H1 (cell line): ENCODE measurements at regions not wholly inside any gene's neighbourhood (a gene's known extent, or its start where the extent isn't known, plus 50 kb on each side); places are given as distances from the start of the nearest gene placed in this dataset.

Experiments used
- CTCF ChIA-PET: fragments of 300-600 bp; sonication (Branson Sonifier 250); formaldehyde crosslinking; loops from one replicate; lab custom pipeline; 2021; ENCODE audit not compliant: partially characterized antibody; lab: Charles Lee
- POLR2A ChIA-PET: fragments of 300-600 bp; sonication (Branson Sonifier 250); formaldehyde crosslinking; loops from one replicate; lab custom pipeline; 2021; ENCODE audit warnings: inconsistent platforms; ENCODE audit not compliant: partially characterized antibody; lab: Charles Lee
- DNase-seq, 2 experiments: peaks; one replicate each; pipeline versions ENCODE4 v3.0.0 to v3.0.0-alpha.2; 2010 to 2022; ENCODE audit warnings: low spot score in 2 of 2, low read depth in 1 of 2, mixed read lengths in 1 of 2
- FAIRE-seq: peaks from 2 replicates; lab custom pipeline; 2011; peaks lifted over from hg19 to GRCh38; lab: Jason Lieb, UNC
- H2AFZ ChIP-seq: 2 replicates; pipeline ENCODE4 v1.8.1; 2012; ENCODE audit warnings: low read length, inconsistent platforms
- H2AK5ac ChIP-seq: 2 replicates; pipeline ENCODE4 v1.6.1; 2013; ENCODE audit warnings: low read depth, low read length
- H2BK120ac ChIP-seq: replicated peaks from 2 replicates; pipeline ENCODE3; 2013; ENCODE audit warnings: low read depth, low read length, inconsistent platforms
- H2BK12ac ChIP-seq: 2 replicates; pipeline ENCODE4 v1.6.1; 2013; ENCODE audit warnings: low read depth, low read length
- H2BK15ac ChIP-seq: 2 replicates; pipeline ENCODE4 v1.6.1; 2013; ENCODE audit warnings: low read length
- H2BK20ac ChIP-seq: 2 replicates; pipeline ENCODE4 v1.6.1; 2013; ENCODE audit warnings: low read length
- H2BK5ac ChIP-seq: 2 replicates; pipeline ENCODE4 v1.6.1; 2013; ENCODE audit warnings: low read depth, low read length
- H3K14ac ChIP-seq: 2 replicates; pipeline ENCODE4 v1.6.1; 2013; ENCODE audit warnings: inconsistent platforms; ENCODE audit not compliant: insufficient read length
- H3K18ac ChIP-seq: 2 replicates; pipeline ENCODE4 v1.6.1; 2013; ENCODE audit warnings: low read length; ENCODE audit errors: extremely low read depth
- H3K23ac ChIP-seq: 2 replicates; pipeline ENCODE4 v1.6.1; 2013; ENCODE audit warnings: inconsistent platforms; ENCODE audit not compliant: insufficient read length
- H3K23me2 ChIP-seq: 2 replicates; pipeline ENCODE4 v1.6.1; 2013; ENCODE audit warnings: low read depth, low read length
- H3K27ac ChIP-seq: 2 replicates; pipeline ENCODE4 v1.6.1; 2011; ENCODE audit warnings: low read depth, low read length, inconsistent platforms
- H3K27me3 ChIP-seq, 4 experiments: replicated peaks in 1 of 4; 1 replicate in 1 of 4; 2 replicates in 3 of 4; pipeline versions ENCODE4 v1.6.1 to v1.8.1; 2011 to 2013; ENCODE audit warnings: low read length in 3 of 4, mild to moderate bottlenecking in 3 of 4, inconsistent platforms in 2 of 4, mixed read lengths in 2 of 4, moderate library complexity in 1 of 4; ENCODE audit not compliant: control insufficient read depth in 3 of 4, insufficient read depth in 3 of 4; ENCODE audit errors: extremely low read depth in 1 of 4
- H3K36me3 ChIP-seq, 4 experiments: 2 replicates each; pipeline versions ENCODE4 v1.6.1 to v1.8.1; 2011 to 2013; ENCODE audit warnings: mild to moderate bottlenecking in 4 of 4, low read length in 3 of 4, moderate library complexity in 2 of 4, control low read depth in 1 of 4, inconsistent platforms in 1 of 4; ENCODE audit not compliant: insufficient read depth in 4 of 4, control insufficient read depth in 2 of 4
- H3K4ac ChIP-seq: replicated peaks from 2 replicates; pipeline ENCODE3; 2013; ENCODE audit warnings: low read length, low read depth, mixed read lengths, inconsistent platforms; ENCODE audit not compliant: insufficient read length
- H3K4me1 ChIP-seq, 4 experiments: replicated peaks in 1 of 4; 1 replicate in 1 of 4; 2 replicates in 3 of 4; pipeline versions ENCODE4 v1.6.1 to v1.8.1; 2011 to 2013; ENCODE audit warnings: low read length in 3 of 4, inconsistent platforms in 2 of 4, mixed read lengths in 1 of 4; ENCODE audit not compliant: insufficient read depth in 4 of 4, control insufficient read depth in 3 of 4
- H3K4me2 ChIP-seq, 2 experiments: 2 replicates each; pipeline versions ENCODE4 v1.6.1 to v1.8.1; 2011 to 2013; ENCODE audit warnings: low read depth in 2 of 2, low read length in 2 of 2, control low read depth in 1 of 2, inconsistent platforms in 1 of 2, mild to moderate bottlenecking in 1 of 2; ENCODE audit not compliant: insufficient read depth in 1 of 2
- H3K4me3 ChIP-seq, 4 experiments: fragments of 200-600, 300-600 bp in 1 of 4; sonication (generic), shearing (Covaris generic), sonication (Bioruptor Twin) in 1 of 4; 2 replicates each; pipeline versions ENCODE4 v1.5.1 to v1.8.1; 2011 to 2016; ENCODE audit warnings: low read length in 4 of 4, low read depth in 3 of 4, control low read depth in 2 of 4, inconsistent platforms in 2 of 4, mild to moderate bottlenecking in 2 of 4, mixed read lengths in 1 of 4, moderate library complexity in 1 of 4; ENCODE audit not compliant: insufficient read depth in 2 of 4; ENCODE audit errors: extremely low read depth in 1 of 4
- H3K56ac ChIP-seq: replicated peaks from 2 replicates; pipeline ENCODE3; 2013; ENCODE audit warnings: low read depth, mild to moderate bottlenecking, mixed read lengths, low read length, inconsistent platforms; ENCODE audit not compliant: insufficient read length
- H3K79me1 ChIP-seq: 2 replicates; pipeline ENCODE4 v1.6.1; 2013; ENCODE audit warnings: low read depth, low read length, control low read depth
- H3K79me2 ChIP-seq, 2 experiments: 2 replicates each; pipeline versions ENCODE4 v1.6.1 to v1.8.1; 2012 to 2013; ENCODE audit warnings: low read length in 2 of 2, mild to moderate bottlenecking in 2 of 2, inconsistent platforms in 1 of 2; ENCODE audit not compliant: insufficient read depth in 2 of 2, control insufficient read depth in 1 of 2
- H3K9ac ChIP-seq, 4 experiments: replicated peaks in 1 of 4; 1 replicate in 1 of 4; 2 replicates in 3 of 4; pipeline versions ENCODE4 v1.6.1 to v1.8.1; 2011 to 2013; ENCODE audit warnings: low read depth in 3 of 4, low read length in 3 of 4, control low read depth in 2 of 4, mild to moderate bottlenecking in 2 of 4, moderate library complexity in 2 of 4, inconsistent platforms in 1 of 4; ENCODE audit errors: extremely low read depth in 1 of 4
- H3K9me3 ChIP-seq, 2 experiments: 2 replicates each; pipeline versions ENCODE4 v1.6.1 to v1.8.1; 2012 to 2013; ENCODE audit warnings: mild to moderate bottlenecking in 2 of 2, moderate library complexity in 2 of 2, control low read depth in 1 of 2, inconsistent platforms in 1 of 2, low read depth in 1 of 2, low read length in 1 of 2, mixed read lengths in 1 of 2; ENCODE audit not compliant: insufficient read depth in 2 of 2
- H4K20me1 ChIP-seq, 2 experiments: replicated peaks in 1 of 2; 2 replicates each; pipeline versions ENCODE3 to v1.8.1; 2011 to 2013; ENCODE audit warnings: inconsistent platforms in 2 of 2, low read length in 2 of 2, mild to moderate bottlenecking in 1 of 2; ENCODE audit not compliant: insufficient read depth in 2 of 2, control insufficient read depth in 1 of 2
- H4K5ac ChIP-seq: 2 replicates; pipeline ENCODE4 v1.6.1; 2013; ENCODE audit warnings: low read length, low read depth, mixed read lengths, inconsistent platforms; ENCODE audit not compliant: insufficient read length
- H4K8ac ChIP-seq: 2 replicates; pipeline ENCODE4 v1.8.0; 2013; ENCODE audit warnings: mild to moderate bottlenecking, moderate library complexity, low read length, inconsistent platforms; ENCODE audit not compliant: insufficient read depth; ENCODE audit errors: extremely low read depth
- H4K91ac ChIP-seq: replicated peaks from 2 replicates; pipeline ENCODE3; 2013; ENCODE audit warnings: low read length, mixed read lengths, inconsistent platforms; ENCODE audit not compliant: insufficient read length
- BACH1 ChIP-seq: IDR thresholded peaks from 2 replicates; pipeline ENCODE4 v1.6.1; 2012; ENCODE audit warnings: low read length, improper control_type of control experiment
- CBX5 ChIP-seq: fragments of 300-800, 300-1000 bp; sonication (generic); IDR thresholded peaks from 2 replicates; pipeline ENCODE4 v1.7.1; 2016; ENCODE audit warnings: antibody characterized with exemption, low read length, low read depth
- CHD1 ChIP-seq: IDR thresholded peaks from 2 replicates; pipeline ENCODE4 v1.6.1; 2012; ENCODE audit warnings: low read depth, low read length, improper control_type of control experiment
- CTBP2 ChIP-seq: IDR thresholded peaks from 2 replicates; pipeline ENCODE4 v1.7.0; 2011; ENCODE audit warnings: borderline replicate concordance, mild to moderate bottlenecking, moderate library complexity, mixed read lengths, low read length; ENCODE audit not compliant: insufficient read depth, insufficient read length
- EZH2 ChIP-seq: fragments of 200-600 bp; sonication (generic); IDR thresholded peaks from 2 replicates; pipeline ENCODE4 v1.7.1; 2012; ENCODE audit warnings: low read depth, mild to moderate bottlenecking, moderate library complexity, low read length, inconsistent platforms; ENCODE audit not compliant: severe bottlenecking
- FOSL1 ChIP-seq: IDR thresholded peaks from 2 replicates; pipeline ENCODE4 v1.6.1; 2011; ENCODE audit warnings: mild to moderate bottlenecking, low read depth, low read length, moderate library complexity; ENCODE audit not compliant: insufficient read depth
- GTF2F1 ChIP-seq: IDR thresholded peaks from 2 replicates; pipeline ENCODE4 v1.6.1; 2012; ENCODE audit warnings: low read depth, low read length, improper control_type of control experiment, borderline replicate concordance
- RAD21 ChIP-seq, 2 experiments: IDR thresholded peaks in 1 of 2; conservative IDR thresholded peaks in 1 of 2; 2 replicates each; pipeline ENCODE4 v1.6.1; 2011; ENCODE audit warnings: low read depth in 2 of 2, low read length in 2 of 2, improper control_type of control experiment in 1 of 2, inconsistent platforms in 1 of 2, mild to moderate bottlenecking in 1 of 2, moderate library complexity in 1 of 2
- RBBP5 ChIP-seq: IDR thresholded peaks from 2 replicates; pipeline ENCODE4 v1.7.1; 2012; ENCODE audit warnings: low read depth, mild to moderate bottlenecking, inconsistent platforms, low read length, moderate library complexity, borderline replicate concordance
- TAF7 ChIP-seq: optimal IDR thresholded peaks from 2 replicates; pipeline ENCODE3; 2011; ENCODE audit warnings: low read depth, mild to moderate bottlenecking, inconsistent platforms, low read length, moderate library complexity, borderline replicate concordance
- TCF12 ChIP-seq: IDR thresholded peaks from 2 replicates; pipeline ENCODE4 v1.6.1; 2011; ENCODE audit warnings: low read depth, mild to moderate bottlenecking, low read length
- TEAD4 ChIP-seq: IDR thresholded peaks from 2 replicates; pipeline ENCODE4 v1.6.1; 2012; ENCODE audit warnings: low read depth, low read length, inconsistent platforms, mixed read lengths
- WGBS, 2 experiments: shearing (Covaris generic) in 1 of 2; methylation state at CpG; one replicate each; pipeline versions ENCODE4 v1.1.6 to v1.1.7; 2013 to 2015; ENCODE audit warnings: low lambda C conversion rate in 2 of 2, mixed read lengths in 2 of 2, inconsistent platforms in 1 of 2, low coverage in 1 of 2, missing lambda C conversion rate in 1 of 2; ENCODE audit not compliant: insufficient replicate concordance in 2 of 2, insufficient coverage in 1 of 2, insufficient read length in 1 of 2; ENCODE audit errors: extremely low coverage in 1 of 2, missing lambda C conversion rate in 1 of 2; 5-methylcytosine and 5-hydroxymethylcytosine counted together

DNA sequence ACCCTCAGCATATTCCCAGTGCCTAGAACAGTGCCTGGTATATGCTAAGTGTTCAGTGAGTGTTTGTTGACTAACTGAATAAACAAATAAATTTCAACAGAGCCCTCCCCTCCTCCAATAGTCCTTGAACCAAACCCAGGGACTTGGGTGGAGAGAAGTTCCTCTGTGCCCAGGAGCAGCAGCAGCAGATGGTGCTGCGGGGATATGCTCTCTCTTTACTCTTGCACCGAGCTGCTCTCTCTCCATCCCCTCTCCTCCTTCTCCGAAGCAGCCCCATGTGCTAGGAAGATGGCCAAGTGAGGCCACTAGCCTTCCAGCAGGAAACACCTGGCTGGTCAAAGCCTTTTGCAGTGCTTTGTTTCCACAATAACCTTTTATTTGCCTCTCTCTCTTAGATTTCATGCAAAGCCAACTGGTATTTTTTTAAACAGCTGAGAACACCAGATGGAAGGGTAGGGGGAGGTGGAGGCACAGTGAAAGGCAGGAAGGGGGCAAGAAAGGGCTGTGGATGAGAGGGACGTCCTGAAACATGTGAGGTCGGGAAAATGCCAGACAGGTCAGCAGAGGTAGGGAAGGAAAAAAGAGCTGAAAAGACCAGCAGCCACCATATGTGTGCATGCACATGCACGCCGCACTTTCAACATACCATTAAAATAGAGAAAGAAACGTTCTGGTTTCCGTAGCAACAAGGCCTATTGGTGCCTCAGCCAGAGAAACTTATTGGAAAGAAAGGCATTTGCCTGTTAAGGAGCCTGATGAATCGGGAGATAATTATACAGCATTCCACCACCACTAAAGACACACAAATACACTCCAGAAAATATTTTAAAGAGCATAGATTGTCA, 78.9 kb downstream of the EMP1 start:
- H2AK5ac ChIP-seq = no peak overlapping the region
- H3K36me3 ChIP-seq = no peaks in the 10 kb centered on the region
- H2AFZ ChIP-seq = no peak overlapping the region
- H3K18ac ChIP-seq = no peak overlapping the region
- H3K56ac ChIP-seq = no peak overlapping the region
- H2BK5ac ChIP-seq = no peak overlapping the region
- H3K23ac ChIP-seq = no peak overlapping the region
- FAIRE-seq (no peak), DNase-seq (no peak)
- no peak overlapping the region for H3K4me2 ChIP-seq
- H4K91ac ChIP-seq = no peak overlapping the region
- no peaks in the 10 kb centered on the region for H3K9me3 ChIP-seq
- peaks cover 0 to 12% (median 3%) of the 10 kb centered on the region in 4 experiments; a peak in 3 of 7 replicates for H3K4me1 ChIP-seq
- H3K79me1 ChIP-seq = no peaks in the 10 kb centered on the region
- no peaks in the 10 kb centered on the region for H3K79me2 ChIP-seq
- no peak overlapping the region for H2BK120ac ChIP-seq
- H3K4me3 ChIP-seq = no peak overlapping the region
- H2BK12ac ChIP-seq = no peak overlapping the region
- ChIA-PET POLR2A (no interaction called here), CTCF (interaction anchor here (1.0 to 5.3 kb wide), 6 partner anchors 19 to 389 kb away, joined by 3 to 21 read pairs (median 3); no protein-coding TSS in a partner anchor)
- no peaks in the 10 kb centered on the region; the same call in 1 of the 2 replicates for H3K23me2 ChIP-seq
- H4K8ac ChIP-seq = no peak overlapping the region
- H3K14ac ChIP-seq = no peak overlapping the region
- peaks cover 0 to 8% (median 4%) of the 10 kb centered on the region in 4 experiments; a peak in 5 of 7 replicates for H3K27me3 ChIP-seq
- H4K5ac ChIP-seq = no peak overlapping the region
- H4K20me1 ChIP-seq = peaks cover 0 to 2% of the 10 kb centered on the region in 2 experiments
- no peak overlapping the region for H3K9ac ChIP-seq
- H3K4ac ChIP-seq = no peak overlapping the region
- no peak overlapping the region for H2BK20ac ChIP-seq
- 90% methylated on average over 10 of the region's 10 CpGs; no CpG with 5 or more reads in 1 of the 2 experiments for WGBS, 2 experiments
- H2BK15ac ChIP-seq = 0 out of 2 replicates have a peak overlapping the region, but pooled peaks have one; percentile 22
- no peak overlapping the region for H3K27ac ChIP-seq
- TF ChIP-seq CBX5 (no peak), FOSL1 (no peak), CHD1 (no peak), CTBP2 (no peak), TCF12 (no peak), TEAD4 (no peak), RBBP5 (no peak), TAF7 (no peak), EZH2 (no peak), BACH1 (no peak), RAD21 (IDR thresholded peaks at IDR 0.05 in 1 of 2, conservative IDR thresholded peaks at IDR 0.05 in 1 of 2; ENCODE audit: low read depth in 2 of 2, low read length in 2 of 2) (no peak), GTF2F1 (no peak)
